EL (cell line): ENCODE measurements at regions not wholly inside any gene's neighbourhood (a gene's known extent, or its start where the extent isn't known, plus 50 kb on each side); places are given as distances from the start of the nearest gene placed in this dataset.
"Not testable (repeated sequence)": the region's sequence is repeated elsewhere in the genome, so short reads cannot be mapped to it uniquely, and the experiment has no call there.

ENCODE experiments used
- DNase-seq: peaks from one replicate; pipeline ENCODE4 v3.0.0-alpha.2; 2016

DNA sequence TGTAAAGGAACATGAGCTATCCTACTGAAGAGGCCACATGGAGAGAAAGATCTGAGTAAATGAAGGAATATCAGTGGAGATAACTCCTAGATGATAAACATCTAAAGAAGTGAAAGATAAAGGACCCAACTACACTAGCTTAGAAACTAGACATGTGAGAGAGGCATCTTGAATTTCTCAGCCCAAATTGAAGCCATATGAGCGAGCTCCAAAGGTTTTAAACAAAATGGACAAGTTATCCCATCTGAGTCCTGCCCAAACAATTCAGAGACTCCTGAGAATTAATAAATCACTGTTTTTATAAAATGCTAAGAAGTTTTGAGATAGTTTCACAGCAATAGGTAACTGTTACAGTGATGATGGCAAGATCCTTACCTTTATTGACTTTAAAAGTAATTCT lies 438.9 kb downstream of the NAV3 start:
- no peak for DNase-seq

- DNase-seq = peak; percentile 23
These were observed 440.9 kb downstream of the NAV3 start for GRCh38 chr12:78271546-78271945.

GRCh38 chr12:78275886-78276285 lies 445.2 kb downstream of the NAV3 start:
- no peak for DNase-seq

- no peak for DNase-seq
These were observed 448.1 kb downstream of the NAV3 start for GRCh38 chr12:78278706-78279190.

- no peak for DNase-seq
These were observed 448.9 kb downstream of the NAV3 start for GRCh38 chr12:78279567-78279966.

DNA sequence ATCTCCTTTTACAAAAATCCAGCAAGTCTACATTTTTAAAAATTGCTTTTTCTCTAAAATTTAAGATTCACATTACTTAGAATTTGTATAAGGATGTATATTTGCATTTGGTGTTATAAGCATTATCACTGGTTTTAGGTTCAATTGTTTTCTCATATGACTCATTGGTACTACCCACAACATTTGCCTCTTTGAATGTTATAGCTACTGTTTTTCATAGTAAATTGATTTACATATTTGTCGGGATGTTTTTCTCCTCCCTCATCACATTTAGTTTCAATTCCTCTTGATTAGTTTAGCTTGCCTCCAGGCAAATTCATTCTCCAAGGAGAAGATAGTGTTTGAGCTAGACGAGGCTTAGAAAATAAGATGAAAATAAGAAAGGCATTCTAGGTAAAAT lies 450.4 kb downstream of the NAV3 start:
- not testable (repeated sequence) for DNase-seq

DNA sequence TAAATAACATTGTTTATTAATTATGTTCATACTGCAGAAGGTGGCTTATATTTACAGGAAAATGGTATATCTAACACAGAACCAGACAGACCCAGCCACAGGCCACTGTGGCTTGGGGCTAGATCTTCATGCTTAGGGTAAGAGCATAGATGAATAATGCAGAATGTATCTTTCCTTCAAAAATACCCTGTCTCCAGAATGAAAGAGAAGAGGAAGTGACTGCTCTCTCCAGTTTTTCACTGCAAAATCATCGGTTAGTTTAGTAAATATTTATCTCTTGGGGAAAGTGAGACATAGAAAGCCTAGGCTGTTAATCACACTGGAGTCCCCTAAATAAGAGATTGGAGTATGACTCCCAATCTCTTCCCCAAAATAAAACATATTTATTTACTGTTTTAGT lies 453.7 kb downstream of the NAV3 start:
- DNase-seq = no peak

DNA sequence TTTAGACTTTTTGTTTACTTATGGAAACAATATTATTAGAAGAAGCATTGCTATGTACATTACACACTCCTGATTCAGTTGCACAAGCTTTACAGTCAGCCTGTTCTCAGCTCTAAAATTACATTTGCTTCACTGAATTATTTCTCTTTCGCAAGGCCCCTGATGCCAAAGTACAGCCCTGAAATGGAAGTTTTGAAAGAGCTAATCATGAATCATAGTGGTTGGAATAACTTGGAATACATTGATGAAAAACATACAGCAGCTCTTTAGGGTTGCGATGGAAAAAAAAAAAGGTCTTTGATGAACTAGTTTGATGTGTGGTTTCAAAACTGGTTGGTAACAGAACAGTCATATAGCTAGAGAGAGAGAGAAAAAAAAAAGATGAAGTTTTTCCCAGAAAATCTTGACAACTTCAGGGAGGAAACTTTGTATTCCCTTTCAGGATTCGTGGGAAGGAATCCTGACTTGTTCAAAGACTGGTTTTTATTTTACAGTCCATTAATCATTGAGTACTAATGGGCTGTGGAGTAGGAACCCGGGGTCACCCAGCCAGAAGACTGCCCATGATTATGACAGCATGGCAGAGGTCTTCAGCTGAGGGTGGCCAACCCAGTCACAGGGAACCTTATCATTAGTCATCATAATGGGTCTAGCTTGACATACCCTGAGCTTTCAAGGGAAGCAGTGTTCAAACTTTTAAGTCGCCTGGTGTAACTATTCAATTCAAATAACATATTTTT lies 460.1 kb downstream of the NAV3 start:
- peak; percentile 80 for DNase-seq

DNA sequence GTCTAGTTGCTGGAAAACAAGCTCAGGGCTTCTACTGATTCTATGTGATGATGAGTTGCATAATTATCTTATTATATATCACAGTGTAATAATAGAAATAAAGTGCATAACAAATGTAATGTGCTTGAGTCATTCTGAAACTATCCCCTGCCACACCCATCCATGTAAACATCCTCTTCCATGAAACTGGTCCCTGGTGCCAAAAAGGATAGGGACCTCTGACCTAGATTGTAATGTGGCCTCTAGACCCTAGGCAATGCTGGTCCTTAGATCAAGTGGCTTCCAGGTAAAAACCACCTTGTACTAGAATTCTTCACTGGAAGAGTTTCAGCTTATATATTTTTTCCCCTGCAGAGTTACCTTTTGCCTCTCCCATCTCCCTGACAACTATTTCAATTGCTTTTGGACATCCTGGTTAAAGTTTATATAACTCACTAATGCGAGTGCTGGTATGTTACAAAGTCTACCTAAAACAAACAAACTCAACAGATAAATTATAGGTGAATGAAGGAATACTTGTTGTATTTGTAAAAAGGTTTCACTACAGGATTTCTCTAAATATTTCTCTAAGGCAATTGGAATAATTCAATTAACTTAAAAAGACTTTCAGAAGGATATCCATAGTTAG lies 462.5 kb downstream of the NAV3 start:
- DNase-seq = peak; percentile 62

DNA sequence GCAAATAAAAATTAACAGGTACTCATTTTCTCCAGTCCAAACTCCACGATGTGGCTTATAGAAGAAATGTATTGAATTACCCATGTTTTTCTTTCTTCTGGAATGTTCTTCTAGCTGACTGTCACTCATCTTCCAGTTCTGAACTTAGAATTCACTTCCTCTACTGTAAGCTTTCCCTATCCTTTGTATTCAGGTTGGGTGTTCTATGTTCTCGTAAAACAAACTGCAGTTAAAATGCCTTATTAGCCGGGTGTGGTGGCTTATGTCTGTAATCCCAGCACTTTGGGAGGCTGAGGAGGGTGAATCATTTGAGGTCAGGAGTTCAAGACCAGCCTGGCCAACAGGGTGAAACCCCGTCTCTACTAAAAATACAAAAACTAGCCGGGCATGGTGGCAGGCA lies 470.6 kb downstream of the NAV3 start:
- DNase-seq = peak; percentile 3

DNA sequence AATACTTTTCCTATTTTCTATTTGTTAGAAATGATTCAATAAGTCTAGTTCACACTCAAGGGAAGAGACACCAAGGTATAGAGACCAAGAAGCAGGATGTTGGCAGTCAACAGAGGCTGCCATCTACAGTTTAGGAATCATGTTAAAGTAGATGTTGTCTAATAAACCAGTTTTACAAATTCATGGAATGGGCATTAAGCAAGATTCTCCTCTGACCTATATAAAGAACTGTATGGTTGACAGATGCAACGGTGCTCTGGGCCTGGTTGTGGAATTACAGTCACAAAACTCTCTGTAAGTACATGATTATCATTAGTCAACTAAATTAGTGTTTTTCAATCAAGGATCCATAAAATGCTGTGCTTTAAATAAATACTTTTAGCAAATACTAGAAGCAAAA lies 475.1 kb downstream of the NAV3 start:
- DNase-seq = no peak

GRCh38 chr12:78306236-78306635 lies 475.5 kb downstream of the NAV3 start:
- DNase-seq = peak; percentile 2

DNA sequence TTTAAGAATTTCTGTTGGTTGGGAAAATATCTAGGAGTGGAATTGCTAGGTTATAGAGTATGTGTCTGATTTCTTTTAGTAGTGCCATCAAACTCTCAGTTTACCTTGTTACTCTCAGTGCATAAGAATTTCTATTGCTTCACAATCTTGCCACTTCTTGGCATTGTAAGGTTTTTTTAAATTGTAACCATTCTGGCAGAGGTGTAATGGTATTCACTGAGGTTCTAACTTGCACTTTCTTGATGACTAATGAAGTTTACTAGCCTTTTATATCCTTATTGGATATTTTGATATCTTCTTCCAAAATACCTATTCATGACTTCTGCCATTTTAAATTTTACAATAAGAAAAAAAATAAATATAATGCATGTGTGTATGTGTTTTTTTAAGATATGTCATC lies 478.0 kb downstream of the NAV3 start:
- no peak for DNase-seq

DNA sequence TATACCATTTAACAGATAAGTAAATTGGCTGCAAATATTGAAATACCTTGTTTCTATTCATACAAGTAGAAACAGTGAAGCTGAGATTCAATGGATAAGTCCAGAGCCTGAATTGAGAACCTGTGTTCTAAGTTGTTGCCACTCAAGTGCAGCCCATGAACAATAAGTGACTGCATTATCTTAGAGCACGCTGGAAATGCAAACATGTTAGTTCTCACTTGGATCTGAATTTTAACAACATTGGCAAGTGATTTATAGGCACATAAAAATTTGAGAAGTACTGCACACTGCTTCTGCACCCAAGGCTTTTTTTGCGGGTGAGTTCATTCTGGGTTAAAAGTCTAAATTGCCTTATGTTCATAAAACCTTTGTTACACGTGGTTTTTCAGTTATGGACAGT lies 484.3 kb downstream of the NAV3 start:
- no peak for DNase-seq

- no peak for DNase-seq
These were observed 485.4 kb downstream of the NAV3 start for GRCh38 chr12:78316136-78316535.

DNA sequence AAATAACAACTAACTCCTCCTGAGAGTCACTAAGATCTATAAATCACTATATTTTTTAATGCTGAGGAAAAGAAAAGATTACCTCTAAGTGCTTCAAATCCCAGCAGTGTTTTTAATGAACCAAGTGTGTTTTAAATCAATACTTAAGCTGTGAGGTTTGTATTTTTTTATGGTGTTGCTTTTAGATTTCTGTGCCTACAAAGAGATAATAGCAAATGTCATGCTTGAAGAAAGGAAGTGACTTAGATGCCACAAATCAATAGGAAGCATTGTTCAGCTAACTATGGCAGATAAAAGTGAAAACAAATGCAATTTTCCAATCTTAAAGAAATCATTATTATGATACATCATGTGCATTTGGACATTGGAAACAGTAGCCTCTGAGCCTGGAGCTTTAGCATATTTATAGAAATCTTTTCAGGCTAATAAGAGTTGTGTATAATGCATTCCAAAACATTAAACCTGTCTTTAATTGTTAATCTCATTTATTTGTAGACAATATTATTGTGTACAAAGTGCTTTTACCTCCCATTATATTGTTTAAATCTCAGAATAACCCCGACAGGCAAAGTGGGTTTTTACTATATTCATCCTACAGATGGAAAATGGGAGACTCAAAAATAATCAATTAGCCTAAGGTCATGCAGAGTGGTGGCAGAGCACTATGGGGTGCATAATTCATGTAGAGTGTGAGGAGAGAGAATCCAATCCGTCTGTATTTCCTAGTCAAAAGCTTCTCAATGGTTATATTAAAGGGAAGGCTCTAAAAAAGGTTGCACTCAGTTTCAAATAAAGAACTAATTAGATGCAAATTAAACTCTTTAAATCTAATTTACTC lies 486.2 kb downstream of the NAV3 start:
- DNase-seq = no peak

- no peak for DNase-seq
These were observed 491.0 kb downstream of the NAV3 start for GRCh38 chr12:78321696-78322095.

- no peak for DNase-seq
These were observed 492.5 kb downstream of the NAV3 start for GRCh38 chr12:78323226-78323625.

- DNase-seq = no peak
These were observed 493.5 kb downstream of the NAV3 start for GRCh38 chr12:78324234-78324633.

DNA sequence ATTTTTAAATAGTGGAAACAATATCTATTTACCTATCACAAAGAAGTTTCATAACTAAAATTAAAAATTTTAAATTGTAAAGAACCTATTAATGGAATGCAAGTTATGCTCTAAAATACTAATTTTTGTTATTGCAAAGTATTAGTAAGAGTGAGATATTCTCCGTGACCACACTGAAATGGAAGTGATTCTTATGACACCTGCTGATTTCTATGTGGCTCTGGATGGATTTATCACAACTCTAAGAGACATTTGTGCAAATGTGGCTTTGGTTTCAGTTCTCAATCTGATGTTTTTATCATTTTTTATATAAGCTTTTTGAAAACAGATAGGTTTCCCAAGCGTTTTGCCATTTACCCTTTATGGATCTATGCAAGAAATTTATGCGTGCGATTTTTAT lies 497.8 kb downstream of the NAV3 start:
- no peak for DNase-seq

- DNase-seq = no peak
These were observed 499.4 kb downstream of the NAV3 start for GRCh38 chr12:78330131-78330530.

DNA sequence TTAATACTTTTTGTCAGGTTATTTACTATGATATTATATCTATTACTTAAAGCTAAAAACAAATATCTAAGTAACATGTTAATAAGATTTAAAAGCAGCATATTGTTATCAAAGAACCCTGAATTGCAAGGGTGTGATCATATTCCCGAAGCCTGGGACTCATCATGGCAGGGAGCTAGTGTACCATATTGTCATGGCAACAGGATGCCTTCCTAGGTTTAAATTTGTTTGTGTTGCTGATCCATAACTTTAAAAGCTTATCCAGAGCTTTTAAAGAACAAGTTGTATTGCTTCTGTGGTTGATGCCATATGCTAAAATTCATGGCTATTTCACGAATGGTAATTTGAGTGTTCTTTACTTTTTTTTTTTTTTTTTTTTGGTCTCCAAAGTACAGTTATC lies 500.5 kb downstream of the NAV3 start:
- no peak for DNase-seq

DNA sequence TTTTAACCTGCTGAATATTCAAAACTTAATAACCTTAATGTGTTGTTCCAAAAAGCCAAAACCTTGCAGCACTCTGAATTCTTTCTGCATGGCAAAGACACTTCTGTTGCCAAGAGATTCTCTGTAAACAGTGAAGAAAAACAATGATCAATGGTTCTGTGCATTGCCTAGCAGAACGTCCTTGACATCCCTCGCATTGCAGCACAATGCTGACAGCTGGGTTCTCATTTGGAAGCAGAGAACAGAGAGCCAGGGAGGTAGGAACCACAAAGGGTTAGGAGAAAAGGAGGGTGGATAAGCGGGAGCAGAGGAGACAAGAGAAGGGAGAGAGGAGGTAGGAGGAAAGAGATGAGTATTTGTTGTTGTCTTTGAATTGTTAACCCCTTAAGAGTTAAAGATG lies 501.1 kb downstream of the NAV3 start:
- no peak for DNase-seq
